GM18861 (cell line): ENCODE measurements at regions not wholly inside any gene's neighbourhood (a gene's known extent, or its start where the extent isn't known, plus 50 kb on each side); places are given as distances from the start of the nearest gene placed in this dataset.

Experiments used
- ATAC-seq: cut with Tn5 transposase; IDR thresholded peaks from one replicate; pipeline ENCODE4 v1.9.1; 2021; ENCODE audit not compliant: unreplicated experiment

- no peak for ATAC-seq
These were observed 52.8 kb upstream of the CITED2 start for GRCh38 chr6:139427199-139427598.

- ATAC-seq = no peak
These were observed 52.3 kb upstream of the CITED2 start for GRCh38 chr6:139426795-139427194.

- ATAC-seq = no peak
These were observed 51.3 kb upstream of the CITED2 start for GRCh38 chr6:139425780-139426179.

GRCh38 chr6:139423971-139424667 is 49.7 kb upstream of the CITED2 start:
- no peak for ATAC-seq
